22Rv1 (cell line): ENCODE measurements at regions not wholly inside any gene's neighbourhood (a gene's known extent, or its start where the extent isn't known, plus 50 kb on each side); places are given as distances from the start of the nearest gene placed in this dataset.

ENCODE experiments used
- ZFX ChIP-seq: fragments of 450-650 bp; IDR thresholded peaks from 2 replicates; pipeline ENCODE4 v1.6.1; 2017; ENCODE audit warnings: antibody characterized with exemption, borderline replicate concordance
- TF ChIP-seq, protein P1 (sequence below): fragments of 450-650 bp; IDR thresholded peaks from 2 replicates; pipeline ENCODE4 v1.5.1; 2017; ENCODE audit warnings: mild to moderate bottlenecking

DNA sequence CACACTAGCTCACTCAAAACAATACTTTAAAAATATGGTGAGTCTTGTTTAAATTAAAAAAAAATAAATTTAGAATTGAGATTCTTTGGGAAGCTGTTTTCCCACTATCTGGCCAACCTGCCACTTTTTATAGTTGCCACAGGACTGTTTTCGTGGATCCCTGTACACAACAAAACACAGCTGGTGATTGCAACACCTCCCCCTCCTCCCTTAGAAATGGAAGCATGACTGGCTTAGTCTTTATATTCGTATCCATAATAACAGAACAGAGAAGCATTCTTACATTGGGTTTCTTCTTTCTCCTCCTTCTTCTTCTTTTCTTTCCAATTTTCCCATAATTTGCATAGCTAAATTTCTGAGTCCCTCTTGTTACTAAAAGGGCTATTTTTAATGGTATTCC, 79.5 kb upstream of the GJB6 start:
- TF ChIP-seq, protein P1, sequence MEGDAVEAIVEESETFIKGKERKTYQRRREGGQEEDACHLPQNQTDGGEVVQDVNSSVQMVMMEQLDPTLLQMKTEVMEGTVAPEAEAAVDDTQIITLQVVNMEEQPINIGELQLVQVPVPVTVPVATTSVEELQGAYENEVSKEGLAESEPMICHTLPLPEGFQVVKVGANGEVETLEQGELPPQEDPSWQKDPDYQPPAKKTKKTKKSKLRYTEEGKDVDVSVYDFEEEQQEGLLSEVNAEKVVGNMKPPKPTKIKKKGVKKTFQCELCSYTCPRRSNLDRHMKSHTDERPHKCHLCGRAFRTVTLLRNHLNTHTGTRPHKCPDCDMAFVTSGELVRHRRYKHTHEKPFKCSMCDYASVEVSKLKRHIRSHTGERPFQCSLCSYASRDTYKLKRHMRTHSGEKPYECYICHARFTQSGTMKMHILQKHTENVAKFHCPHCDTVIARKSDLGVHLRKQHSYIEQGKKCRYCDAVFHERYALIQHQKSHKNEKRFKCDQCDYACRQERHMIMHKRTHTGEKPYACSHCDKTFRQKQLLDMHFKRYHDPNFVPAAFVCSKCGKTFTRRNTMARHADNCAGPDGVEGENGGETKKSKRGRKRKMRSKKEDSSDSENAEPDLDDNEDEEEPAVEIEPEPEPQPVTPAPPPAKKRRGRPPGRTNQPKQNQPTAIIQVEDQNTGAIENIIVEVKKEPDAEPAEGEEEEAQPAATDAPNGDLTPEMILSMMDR: no peak
- TF ChIP-seq ZFX: no peak
